ENCODE measurements at regions not wholly inside any gene's neighbourhood (a gene's known extent, or its start where the extent isn't known, plus 50 kb on each side); places are given as distances from the start of the nearest gene placed in this dataset.

DNA sequence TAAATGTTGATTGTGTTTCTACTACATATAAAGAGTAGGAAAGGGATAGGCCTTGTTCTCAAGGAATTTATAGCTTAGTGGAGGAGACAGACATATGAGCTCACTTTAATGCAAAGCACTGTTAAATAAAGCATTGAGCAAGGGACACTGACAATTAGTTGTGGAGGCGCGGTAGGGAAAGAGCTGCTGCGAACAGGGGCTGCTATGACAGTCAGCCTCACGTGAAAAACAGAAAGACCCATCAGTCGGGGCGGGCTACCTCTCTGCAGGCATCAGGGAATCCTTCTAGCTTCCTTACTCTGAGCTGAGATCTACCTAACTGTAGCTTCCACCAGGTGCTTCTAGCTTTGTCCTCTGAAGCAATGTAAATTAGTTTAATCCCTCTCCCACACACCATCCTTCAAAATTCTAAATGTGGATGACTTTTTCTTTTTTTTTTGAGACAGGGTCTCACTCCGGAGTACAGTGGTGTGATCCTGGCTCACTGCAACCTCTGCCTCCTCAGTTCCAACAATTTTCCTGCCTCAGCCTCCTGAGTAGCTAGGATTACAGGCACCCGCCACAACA, 129.9 kb upstream of the ZFHX3 start:
- no peak for TF ChIP-seq POLR2AphosphoS5 (IDR thresholded peaks at IDR 0.05; ENCODE audit: low read length)
- no peak for TF ChIP-seq POLR2A (IDR thresholded peaks at IDR 0.05; ENCODE audit: low read depth, low read length)
- TF ChIP-seq, protein P1, sequence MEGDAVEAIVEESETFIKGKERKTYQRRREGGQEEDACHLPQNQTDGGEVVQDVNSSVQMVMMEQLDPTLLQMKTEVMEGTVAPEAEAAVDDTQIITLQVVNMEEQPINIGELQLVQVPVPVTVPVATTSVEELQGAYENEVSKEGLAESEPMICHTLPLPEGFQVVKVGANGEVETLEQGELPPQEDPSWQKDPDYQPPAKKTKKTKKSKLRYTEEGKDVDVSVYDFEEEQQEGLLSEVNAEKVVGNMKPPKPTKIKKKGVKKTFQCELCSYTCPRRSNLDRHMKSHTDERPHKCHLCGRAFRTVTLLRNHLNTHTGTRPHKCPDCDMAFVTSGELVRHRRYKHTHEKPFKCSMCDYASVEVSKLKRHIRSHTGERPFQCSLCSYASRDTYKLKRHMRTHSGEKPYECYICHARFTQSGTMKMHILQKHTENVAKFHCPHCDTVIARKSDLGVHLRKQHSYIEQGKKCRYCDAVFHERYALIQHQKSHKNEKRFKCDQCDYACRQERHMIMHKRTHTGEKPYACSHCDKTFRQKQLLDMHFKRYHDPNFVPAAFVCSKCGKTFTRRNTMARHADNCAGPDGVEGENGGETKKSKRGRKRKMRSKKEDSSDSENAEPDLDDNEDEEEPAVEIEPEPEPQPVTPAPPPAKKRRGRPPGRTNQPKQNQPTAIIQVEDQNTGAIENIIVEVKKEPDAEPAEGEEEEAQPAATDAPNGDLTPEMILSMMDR (IDR thresholded peaks at IDR 0.05 in 2 of 3, conservative IDR thresholded peaks at IDR 0.05 in 1 of 3; ENCODE audit: control insufficient read depth in 2 of 3, extremely low read depth in 1 of 3, insufficient read depth in 1 of 3, low read depth in 3 of 3, low read length in 3 of 3) = no peak
- TF ChIP-seq CREB1 (IDR thresholded peaks at IDR 0.05; ENCODE audit: low read depth) = no peak
- TF ChIP-seq, protein P2, sequence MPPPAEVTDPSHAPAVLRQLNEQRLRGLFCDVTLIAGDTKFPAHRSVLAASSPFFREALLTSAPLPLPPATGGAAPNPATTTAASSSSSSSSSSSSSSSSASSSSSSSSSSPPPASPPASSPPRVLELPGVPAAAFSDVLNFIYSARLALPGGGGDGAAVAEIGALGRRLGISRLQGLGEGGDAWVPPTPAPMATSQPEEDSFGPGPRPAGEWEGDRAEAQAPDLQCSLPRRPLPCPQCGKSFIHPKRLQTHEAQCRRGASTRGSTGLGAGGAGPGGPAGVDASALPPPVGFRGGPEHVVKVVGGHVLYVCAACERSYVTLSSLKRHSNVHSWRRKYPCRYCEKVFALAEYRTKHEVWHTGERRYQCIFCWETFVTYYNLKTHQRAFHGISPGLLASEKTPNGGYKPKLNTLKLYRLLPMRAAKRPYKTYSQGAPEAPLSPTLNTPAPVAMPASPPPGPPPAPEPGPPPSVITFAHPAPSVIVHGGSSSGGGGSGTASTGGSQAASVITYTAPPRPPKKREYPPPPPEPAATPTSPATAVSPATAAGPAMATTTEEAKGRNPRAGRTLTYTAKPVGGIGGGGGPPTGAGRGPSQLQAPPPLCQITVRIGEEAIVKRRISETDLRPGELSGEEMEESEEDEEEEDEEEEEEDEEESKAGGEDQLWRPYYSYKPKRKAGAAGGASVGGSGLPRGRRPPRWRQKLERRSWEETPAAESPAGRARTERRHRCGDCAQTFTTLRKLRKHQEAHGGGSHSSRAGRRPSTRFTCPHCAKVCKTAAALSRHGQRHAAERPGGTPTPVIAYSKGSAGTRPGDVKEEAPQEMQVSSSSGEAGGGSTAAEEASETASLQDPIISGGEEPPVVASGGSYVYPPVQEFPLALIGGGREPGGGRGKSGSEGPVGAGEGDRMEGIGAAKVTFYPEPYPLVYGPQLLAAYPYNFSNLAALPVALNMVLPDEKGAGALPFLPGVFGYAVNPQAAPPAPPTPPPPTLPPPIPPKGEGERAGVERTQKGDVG (CRISPR knock-in tag; IDR thresholded peaks at IDR 0.05) = no peak
- TF ChIP-seq, protein P3, sequence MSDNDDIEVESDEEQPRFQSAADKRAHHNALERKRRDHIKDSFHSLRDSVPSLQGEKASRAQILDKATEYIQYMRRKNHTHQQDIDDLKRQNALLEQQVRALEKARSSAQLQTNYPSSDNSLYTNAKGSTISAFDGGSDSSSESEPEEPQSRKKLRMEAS (IDR thresholded peaks at IDR 0.05; ENCODE audit: low read depth, low read length) = no peak
- TF ChIP-seq MEF2B (IDR thresholded peaks at IDR 0.05; ENCODE audit: partially characterized antibody, poor library complexity, severe bottlenecking) = no peak
- TF ChIP-seq CEBPB (IDR thresholded peaks at IDR 0.05; ENCODE audit: borderline replicate concordance in 1 of 2, low read depth in 2 of 2, low read length in 2 of 2) = no peak
- TF ChIP-seq HDGF (IDR thresholded peaks at IDR 0.05) = no peak
